GM12864 (cell line): ENCODE measurements at regions not wholly inside any gene's neighbourhood (a gene's known extent, or its start where the extent isn't known, plus 50 kb on each side); places are given as distances from the start of the nearest gene placed in this dataset.
"Not testable (repeated sequence)": the region's sequence is repeated elsewhere in the genome, so short reads cannot be mapped to it uniquely, and the experiment has no call there.

Experiments used
- DNase-seq: peaks from one replicate; pipeline ENCODE4 v3.0.0-alpha.2; 2011; ENCODE audit warnings: low read depth
- H3K4me3 ChIP-seq: 2 replicates; pipeline ENCODE4 v1.5.1; 2011; ENCODE audit warnings: mild to moderate bottlenecking, low read depth, low read length, control low read depth
- TF ChIP-seq, protein P1 (sequence below): IDR thresholded peaks from 2 replicates; pipeline ENCODE4 v1.5.1; 2011; ENCODE audit warnings: low read depth, mild to moderate bottlenecking, moderate library complexity, low read length, control low read depth, inconsistent platforms; ENCODE audit errors: missing control alignments

DNA sequence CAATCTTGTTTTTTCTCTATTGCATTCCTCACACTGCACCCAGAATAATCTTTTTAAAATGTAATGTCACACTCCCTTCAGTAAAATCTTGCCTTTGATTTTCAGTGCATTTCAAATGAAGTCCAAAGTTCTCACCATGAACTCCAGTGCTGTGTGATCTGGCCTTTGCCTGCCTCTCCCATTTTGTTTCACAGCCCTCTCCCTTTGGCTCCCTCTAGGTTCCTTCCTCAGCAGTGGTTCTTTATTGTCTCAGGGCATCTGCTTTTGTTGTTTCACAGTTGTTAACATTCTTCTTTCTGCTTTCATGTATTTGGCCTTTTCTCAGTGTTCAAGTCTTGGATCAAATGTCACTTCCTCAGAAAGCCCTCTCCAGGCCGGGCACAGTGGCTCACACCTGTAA, 84.5 kb upstream of the AMN1 start:
- TF ChIP-seq, protein P1, sequence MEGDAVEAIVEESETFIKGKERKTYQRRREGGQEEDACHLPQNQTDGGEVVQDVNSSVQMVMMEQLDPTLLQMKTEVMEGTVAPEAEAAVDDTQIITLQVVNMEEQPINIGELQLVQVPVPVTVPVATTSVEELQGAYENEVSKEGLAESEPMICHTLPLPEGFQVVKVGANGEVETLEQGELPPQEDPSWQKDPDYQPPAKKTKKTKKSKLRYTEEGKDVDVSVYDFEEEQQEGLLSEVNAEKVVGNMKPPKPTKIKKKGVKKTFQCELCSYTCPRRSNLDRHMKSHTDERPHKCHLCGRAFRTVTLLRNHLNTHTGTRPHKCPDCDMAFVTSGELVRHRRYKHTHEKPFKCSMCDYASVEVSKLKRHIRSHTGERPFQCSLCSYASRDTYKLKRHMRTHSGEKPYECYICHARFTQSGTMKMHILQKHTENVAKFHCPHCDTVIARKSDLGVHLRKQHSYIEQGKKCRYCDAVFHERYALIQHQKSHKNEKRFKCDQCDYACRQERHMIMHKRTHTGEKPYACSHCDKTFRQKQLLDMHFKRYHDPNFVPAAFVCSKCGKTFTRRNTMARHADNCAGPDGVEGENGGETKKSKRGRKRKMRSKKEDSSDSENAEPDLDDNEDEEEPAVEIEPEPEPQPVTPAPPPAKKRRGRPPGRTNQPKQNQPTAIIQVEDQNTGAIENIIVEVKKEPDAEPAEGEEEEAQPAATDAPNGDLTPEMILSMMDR, result peak; percentile 7
- H3K4me3 ChIP-seq, result no peak overlapping the region
- DNase-seq, result no peak

DNA sequence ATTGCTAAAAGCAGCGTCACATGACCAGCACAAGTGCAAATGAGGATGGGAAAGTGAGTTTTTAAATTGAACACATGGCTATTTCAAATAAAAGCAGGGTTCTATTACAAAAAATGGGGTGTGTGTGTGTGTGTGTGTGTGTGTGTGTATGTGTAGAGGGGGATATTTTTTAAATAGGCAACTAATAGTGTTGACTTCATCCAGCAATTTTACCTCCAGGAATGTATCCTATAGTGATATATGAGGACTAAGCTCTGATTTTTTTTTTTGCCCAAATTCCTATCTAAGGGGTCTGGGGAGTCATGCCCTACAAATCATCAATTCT, 78.9 kb upstream of the AMN1 start:
- DNase-seq, result no peak
- TF ChIP-seq, protein P1, result no peak
- peak overlapping the region; percentile 46; the same call in 1 of the 2 replicates for H3K4me3 ChIP-seq

DNA sequence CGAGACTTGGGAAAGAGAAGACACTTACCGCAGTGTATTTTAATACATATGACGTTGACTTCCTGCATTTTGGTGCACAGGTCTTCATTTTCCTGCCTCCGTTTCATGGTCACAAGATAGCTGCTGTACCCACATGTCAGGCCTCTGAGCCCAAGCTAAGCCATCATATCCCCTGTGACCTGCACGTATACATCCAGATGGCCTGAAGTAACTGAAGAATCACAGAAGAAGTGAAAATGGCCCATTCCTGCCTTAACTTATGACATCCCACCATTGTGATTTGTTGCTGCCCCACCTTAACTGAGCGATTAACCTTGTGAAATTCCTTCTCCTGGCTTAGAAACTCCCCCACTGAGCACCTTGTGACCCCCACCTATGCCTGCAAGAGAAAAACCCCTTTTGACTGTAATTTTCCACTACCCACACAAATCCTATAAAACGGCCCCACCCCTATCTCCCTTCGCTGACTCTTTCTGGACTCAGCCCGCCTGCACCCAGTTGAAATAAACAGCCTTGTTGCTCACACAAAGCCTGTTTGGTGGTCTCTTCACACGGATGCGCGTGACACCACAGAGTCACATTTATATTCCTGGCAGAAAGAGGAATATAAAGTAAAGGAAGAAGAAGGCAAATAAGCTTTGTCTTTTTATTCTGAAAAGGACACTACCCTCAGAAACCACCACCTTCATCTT, 78.4 kb upstream of the AMN1 start:
- peak; percentile 62 for DNase-seq
- peak overlapping the region; percentile 46 for H3K4me3 ChIP-seq

DNA sequence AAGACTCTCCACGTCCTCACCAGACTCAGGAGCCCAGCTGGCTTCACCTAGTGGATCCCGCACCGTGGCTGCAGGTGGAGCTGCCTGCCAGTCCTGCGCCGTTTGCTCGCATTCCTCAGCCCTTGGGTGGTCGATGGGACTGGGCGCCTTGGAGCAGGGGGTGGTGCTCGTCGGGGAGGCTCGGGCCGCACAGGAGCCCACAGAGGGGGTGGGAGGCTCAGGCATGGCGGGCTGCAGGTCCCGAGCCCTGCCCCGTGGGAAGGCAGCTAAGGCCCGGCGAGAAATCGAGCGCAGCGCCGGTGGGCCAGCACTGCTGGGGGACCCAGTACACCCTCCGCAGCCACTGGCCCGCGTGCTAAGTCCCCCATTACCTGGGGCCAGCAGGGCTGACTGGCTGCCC, 76.9 kb upstream of the AMN1 start:
- not testable (repeated sequence) for DNase-seq

DNA sequence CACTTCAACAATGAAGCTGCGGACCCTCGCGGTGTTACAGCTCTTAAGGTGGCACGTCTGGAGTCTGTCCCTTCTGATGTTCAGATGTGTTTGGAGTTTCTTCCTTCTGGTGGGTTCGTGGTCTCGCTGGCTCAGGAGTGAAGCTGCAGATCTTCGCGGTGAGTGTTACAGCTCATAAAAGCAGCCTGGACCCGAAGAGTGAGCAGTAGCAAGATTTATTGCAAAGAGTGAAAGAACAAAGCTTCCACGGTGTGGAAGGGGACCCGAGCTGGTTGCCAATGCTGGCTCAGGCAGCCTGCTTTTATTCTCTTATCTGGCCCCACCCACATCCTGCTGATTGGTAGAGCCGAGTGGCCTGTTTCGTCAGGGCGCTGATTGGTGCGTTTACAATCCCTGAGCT, 75.9 kb upstream of the AMN1 start:
- H3K4me3 ChIP-seq, result peak overlapping the region; percentile 43
- DNase-seq, result not testable (repeated sequence)

More for the DNA sequence above, 76.9 kb upstream of the AMN1 start:
- H3K4me3 ChIP-seq, result not testable (repeated sequence)

DNA sequence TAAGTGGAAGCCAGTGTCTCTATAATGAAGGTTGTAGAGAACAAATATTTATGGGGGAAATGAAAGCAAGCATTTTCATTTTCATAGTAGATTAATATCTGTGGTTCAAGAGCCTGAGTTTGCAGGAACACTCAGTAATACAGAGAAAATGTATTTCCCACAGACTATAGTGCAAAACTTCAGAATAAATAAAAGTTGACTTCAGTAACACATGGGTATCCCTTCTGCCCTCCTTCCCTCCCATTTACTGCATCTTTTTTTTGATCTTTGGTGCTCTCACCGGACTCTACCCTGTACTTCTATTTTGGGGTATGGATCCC, 75.3 kb upstream of the AMN1 start:
- DNase-seq, result peak; percentile 37
- TF ChIP-seq, protein P1, result no peak
- H3K4me3 ChIP-seq, result peak overlapping the region; percentile 43; the same call in 1 of the 2 replicates

DNA sequence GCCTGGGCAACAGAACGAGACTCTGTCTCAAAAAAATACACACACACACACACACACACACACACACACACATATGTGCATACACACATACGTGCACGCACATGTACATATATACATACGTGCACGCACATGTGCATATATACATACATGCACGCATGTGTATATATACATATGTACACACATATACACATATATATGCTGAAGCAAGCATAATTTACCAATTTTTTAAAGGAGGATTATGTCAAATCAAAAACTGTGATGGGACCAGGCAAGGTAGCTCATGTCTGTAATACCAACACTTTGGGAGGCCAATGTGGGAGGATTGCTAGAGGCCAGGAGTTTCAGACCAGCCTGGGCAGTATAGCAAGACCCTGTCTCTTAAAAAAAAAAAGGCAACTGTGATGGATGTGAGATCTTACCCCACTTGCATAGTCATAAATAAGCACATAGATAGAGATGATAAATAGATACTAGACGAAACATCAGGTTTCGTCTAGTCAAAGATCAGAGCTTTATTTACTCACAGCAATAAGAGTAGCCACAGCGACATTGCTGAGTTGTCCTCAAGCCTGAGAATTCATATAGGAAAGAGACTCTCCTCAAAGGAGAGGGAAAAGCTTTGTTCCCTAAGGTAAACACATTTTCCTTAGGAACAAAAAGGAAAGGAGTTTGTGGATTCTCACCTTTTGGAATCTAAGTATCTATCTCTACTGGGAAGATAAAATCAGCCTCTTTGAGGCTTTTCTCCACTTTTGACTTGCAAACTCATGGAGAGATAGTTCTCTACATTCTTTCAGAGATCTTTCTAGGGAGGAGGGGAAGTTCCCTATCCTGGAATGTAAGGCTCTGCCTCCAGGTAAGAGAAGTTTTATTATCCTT, 74.7 kb upstream of the AMN1 start:
- TF ChIP-seq, protein P1, result no peak
- peak overlapping the region; percentile 43; the same call in 1 of the 2 replicates for H3K4me3 ChIP-seq
- no peak for DNase-seq

DNA sequence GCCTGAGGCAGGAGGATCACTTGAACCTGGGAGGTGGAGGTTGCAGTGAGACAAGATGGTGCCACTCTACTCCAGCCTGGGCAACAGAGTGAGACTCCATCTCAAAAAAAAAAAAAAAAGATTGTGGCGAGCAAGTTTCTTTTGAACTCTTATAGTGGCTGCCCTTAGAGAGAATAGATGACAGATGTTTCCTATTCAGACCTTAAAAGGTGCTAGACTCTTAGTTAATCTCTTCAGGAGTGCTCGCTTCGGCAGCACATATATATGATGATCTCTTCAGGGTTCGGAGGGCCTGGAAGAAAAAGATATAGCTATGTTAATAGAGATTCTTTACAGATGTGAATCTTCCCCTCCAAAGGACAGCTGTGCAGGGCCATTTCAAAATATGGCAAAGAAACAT, 73.1 kb upstream of the AMN1 start:
- TF ChIP-seq, protein P1, result no peak
- no peak overlapping the region for H3K4me3 ChIP-seq
- DNase-seq, result no peak
